ENCODE measurements at regions not wholly inside any gene's neighbourhood (a gene's known extent, or its start where the extent isn't known, plus 50 kb on each side); places are given as distances from the start of the nearest gene placed in this dataset.

- DNase-seq (no peak), ATAC-seq (no peak)
- Mint-ChIP-seq H3K4me1 (peaks cover 7 to 13% of the 10 kb centered on the region in 2 donors), H3K36me3 (no peaks in the 10 kb centered on the region), H3K9me3 (no peaks in the 10 kb centered on the region), H3K27ac (no peak overlapping the region), H3K27me3 (ENCODE audit: low read depth in 2 of 2) (peaks cover 65 to 76% of the 10 kb centered on the region in 2 donors), H3K4me3 (no peak overlapping the region)
- H3K27me3 ChIP-seq (ENCODE audit: control insufficient read depth, insufficient read depth, low read length) = peaks cover 31% of the 10 kb centered on the region
- H3K4me3 ChIP-seq (ENCODE audit: low read length) = no peak overlapping the region
- H3K9me3 ChIP-seq (ENCODE audit: control insufficient read depth, insufficient read depth, low read length) = no peaks in the 10 kb centered on the region
- no peak overlapping the region for H3K27ac ChIP-seq (ENCODE audit: low read length)
- intact Hi-C loops (cut with micrococcal nuclease) = no loop called here
- 61% methylated on average over 37 of the region's 37 CpGs for WGBS (ENCODE audit: insufficient coverage)
- no peaks in the 10 kb centered on the region for H3K36me3 ChIP-seq (ENCODE audit: control insufficient read depth, insufficient read depth, low read length)
- H3K4me1 ChIP-seq (ENCODE audit: control insufficient read depth, insufficient read depth, low read length) = peaks cover 23% of the 10 kb centered on the region
- no peak for TF ChIP-seq CTCF (IDR thresholded peaks at IDR 0.05)
These were observed 94.2 kb downstream of the PRKAB2 start for GRCh38 chr1:147077936-147078605.

GRCh38 chr1:147077523-147077922 lies 94.7 kb downstream of the PRKAB2 start:
- ATAC-seq (no peak), DNase-seq (no peak)
- peaks cover 65 to 76% of the 10 kb centered on the region in 2 donors for H3K27me3 Mint-ChIP-seq (ENCODE audit: low read depth in 2 of 2)
- 58% methylated on average over 20 of the region's 20 CpGs for WGBS (ENCODE audit: insufficient coverage)
- H3K4me3 Mint-ChIP-seq = no peak overlapping the region
- no peaks in the 10 kb centered on the region for H3K36me3 ChIP-seq (ENCODE audit: control insufficient read depth, insufficient read depth, low read length)
- peaks cover 12 to 17% of the 10 kb centered on the region in 2 donors for H3K4me1 Mint-ChIP-seq
- H3K4me1 ChIP-seq (ENCODE audit: control insufficient read depth, insufficient read depth, low read length) = peaks cover 27% of the 10 kb centered on the region
- H3K27ac ChIP-seq (ENCODE audit: low read length) = no peak overlapping the region
- H3K4me3 ChIP-seq (ENCODE audit: low read length) = no peak overlapping the region
- no peak for TF ChIP-seq CTCF (IDR thresholded peaks at IDR 0.05)
- no peaks in the 10 kb centered on the region for H3K36me3 Mint-ChIP-seq
- peaks cover 33% of the 10 kb centered on the region for H3K27me3 ChIP-seq (ENCODE audit: control insufficient read depth, insufficient read depth, low read length)
- no peaks in the 10 kb centered on the region for H3K9me3 Mint-ChIP-seq
- H3K27ac Mint-ChIP-seq = no peak overlapping the region
- intact Hi-C loops (cut with micrococcal nuclease) = no loop called here
- H3K9me3 ChIP-seq (ENCODE audit: control insufficient read depth, insufficient read depth, low read length) = no peaks in the 10 kb centered on the region

- 59% methylated on average over 28 of the region's 28 CpGs for WGBS (ENCODE audit: insufficient coverage)
- no peaks in the 10 kb centered on the region for H3K36me3 ChIP-seq (ENCODE audit: control insufficient read depth, insufficient read depth, low read length)
- Mint-ChIP-seq H3K36me3 (no peaks in the 10 kb centered on the region), H3K27ac (no peak overlapping the region), H3K9me3 (no peaks in the 10 kb centered on the region), H3K4me1 (peaks cover 14 to 18% of the 10 kb centered on the region in 2 donors), H3K4me3 (no peak overlapping the region), H3K27me3 (ENCODE audit: low read depth in 2 of 2) (peaks cover 64 to 76% of the 10 kb centered on the region in 2 donors)
- intact Hi-C loops (cut with micrococcal nuclease) = no loop called here
- H3K4me3 ChIP-seq (ENCODE audit: low read length) = no peak overlapping the region
- DNase-seq = no peak
- H3K9me3 ChIP-seq (ENCODE audit: control insufficient read depth, insufficient read depth, low read length) = no peaks in the 10 kb centered on the region
- H3K27me3 ChIP-seq (ENCODE audit: control insufficient read depth, insufficient read depth, low read length) = peaks cover 34% of the 10 kb centered on the region
- H3K27ac ChIP-seq (ENCODE audit: low read length) = no peak overlapping the region
- H3K4me1 ChIP-seq (ENCODE audit: control insufficient read depth, insufficient read depth, low read length) = peaks cover 30% of the 10 kb centered on the region
- ATAC-seq = no peak
- TF ChIP-seq CTCF (IDR thresholded peaks at IDR 0.05) = no peak
These were observed 95.2 kb downstream of the PRKAB2 start for GRCh38 chr1:147077081-147077480.

- no peak for DNase-seq
- Histone ChIP-seq H3K27ac (ENCODE audit: low read length) (no peak overlapping the region), H3K36me3 (ENCODE audit: control insufficient read depth, insufficient read depth, low read length) (no peaks in the 10 kb centered on the region), H3K27me3 (ENCODE audit: control insufficient read depth, insufficient read depth, low read length) (peaks cover 36% of the 10 kb centered on the region), H3K4me3 (ENCODE audit: low read length) (no peak overlapping the region), H3K4me1 (ENCODE audit: control insufficient read depth, insufficient read depth, low read length) (peaks cover 30% of the 10 kb centered on the region), H3K9me3 (ENCODE audit: control insufficient read depth, insufficient read depth, low read length) (no peaks in the 10 kb centered on the region)
- WGBS (ENCODE audit: insufficient coverage) = 94% methylated on average over 5 of the region's 7 CpGs
- intact Hi-C loops (cut with micrococcal nuclease) = no loop called here
- Mint-ChIP-seq H3K36me3 (no peaks in the 10 kb centered on the region), H3K27me3 (ENCODE audit: low read depth in 2 of 2) (peaks cover 65 to 76% of the 10 kb centered on the region in 2 donors), H3K27ac (no peak overlapping the region), H3K4me1 (peaks cover 14 to 18% of the 10 kb centered on the region in 2 donors), H3K4me3 (no peak overlapping the region), H3K9me3 (no peaks in the 10 kb centered on the region)
- no peak for ATAC-seq
- TF ChIP-seq CTCF (IDR thresholded peaks at IDR 0.05) = no peak
These were observed 95.8 kb downstream of the PRKAB2 start for GRCh38 chr1:147076442-147076841.

All from natural killer cell (primary cell).